Fibroblast of mammary gland (primary cell): ENCODE measurements at regions not wholly inside any gene's neighbourhood (a gene's known extent, or its start where the extent isn't known, plus 50 kb on each side); places are given as distances from the start of the nearest gene placed in this dataset.
"Not testable (repeated sequence)": the region's sequence is repeated elsewhere in the genome, so short reads cannot be mapped to it uniquely, and the experiment has no call there.

ENCODE experiments used
- DNase-seq: peaks from one replicate; pipeline ENCODE4 v3.0.0-alpha.2; 2010; ENCODE audit warnings: low read depth
- H3K4me3 ChIP-seq: 2 replicates; pipeline ENCODE4 v1.5.1; 2011; ENCODE audit warnings: low read depth, mild to moderate bottlenecking, low read length, moderate library complexity; ENCODE audit not compliant: control insufficient read depth
- TF ChIP-seq, protein P1 (sequence below): conservative IDR thresholded peaks from 2 replicates; pipeline ENCODE4 v1.5.1; 2011; ENCODE audit warnings: low read depth, low read length, inconsistent platforms; ENCODE audit not compliant: control insufficient read depth, insufficient read depth

DNA sequence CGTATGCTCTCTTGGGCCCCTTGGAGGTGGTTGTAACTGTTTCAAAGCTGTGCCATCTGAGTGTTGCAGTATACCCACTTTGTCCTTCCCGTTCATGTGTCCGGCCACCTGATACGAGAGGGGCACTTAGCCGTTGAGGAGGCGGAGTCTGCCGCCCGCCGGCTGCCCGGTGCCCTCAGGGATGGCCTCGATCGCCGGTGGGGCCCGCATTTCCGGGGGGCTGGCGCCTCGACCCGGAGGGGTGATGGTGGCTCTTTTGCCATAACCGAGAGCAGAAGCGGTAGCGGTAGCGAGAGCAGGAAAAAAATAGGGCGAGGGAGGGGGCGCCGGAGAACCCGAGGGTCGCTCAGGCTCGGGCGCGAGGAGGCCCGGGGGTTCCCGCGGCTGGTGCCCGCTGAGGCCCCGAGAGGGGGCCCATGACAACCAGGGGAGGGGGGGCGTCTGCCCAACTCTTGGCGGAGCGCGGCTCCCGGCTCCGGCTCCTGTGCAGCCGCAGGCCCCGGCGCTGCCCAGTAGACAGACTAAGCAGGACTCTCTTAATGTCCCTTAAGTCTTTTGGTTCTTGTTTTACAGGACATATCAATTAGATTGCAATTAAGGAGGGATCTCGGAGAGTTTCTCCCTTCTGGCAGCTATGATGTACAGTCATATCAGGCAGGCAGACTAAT, 342.7 kb upstream of the SGCG start:
- H3K4me3 ChIP-seq: no peak overlapping the region
- no peak for DNase-seq
- TF ChIP-seq, protein P1, sequence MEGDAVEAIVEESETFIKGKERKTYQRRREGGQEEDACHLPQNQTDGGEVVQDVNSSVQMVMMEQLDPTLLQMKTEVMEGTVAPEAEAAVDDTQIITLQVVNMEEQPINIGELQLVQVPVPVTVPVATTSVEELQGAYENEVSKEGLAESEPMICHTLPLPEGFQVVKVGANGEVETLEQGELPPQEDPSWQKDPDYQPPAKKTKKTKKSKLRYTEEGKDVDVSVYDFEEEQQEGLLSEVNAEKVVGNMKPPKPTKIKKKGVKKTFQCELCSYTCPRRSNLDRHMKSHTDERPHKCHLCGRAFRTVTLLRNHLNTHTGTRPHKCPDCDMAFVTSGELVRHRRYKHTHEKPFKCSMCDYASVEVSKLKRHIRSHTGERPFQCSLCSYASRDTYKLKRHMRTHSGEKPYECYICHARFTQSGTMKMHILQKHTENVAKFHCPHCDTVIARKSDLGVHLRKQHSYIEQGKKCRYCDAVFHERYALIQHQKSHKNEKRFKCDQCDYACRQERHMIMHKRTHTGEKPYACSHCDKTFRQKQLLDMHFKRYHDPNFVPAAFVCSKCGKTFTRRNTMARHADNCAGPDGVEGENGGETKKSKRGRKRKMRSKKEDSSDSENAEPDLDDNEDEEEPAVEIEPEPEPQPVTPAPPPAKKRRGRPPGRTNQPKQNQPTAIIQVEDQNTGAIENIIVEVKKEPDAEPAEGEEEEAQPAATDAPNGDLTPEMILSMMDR: no peak

DNA sequence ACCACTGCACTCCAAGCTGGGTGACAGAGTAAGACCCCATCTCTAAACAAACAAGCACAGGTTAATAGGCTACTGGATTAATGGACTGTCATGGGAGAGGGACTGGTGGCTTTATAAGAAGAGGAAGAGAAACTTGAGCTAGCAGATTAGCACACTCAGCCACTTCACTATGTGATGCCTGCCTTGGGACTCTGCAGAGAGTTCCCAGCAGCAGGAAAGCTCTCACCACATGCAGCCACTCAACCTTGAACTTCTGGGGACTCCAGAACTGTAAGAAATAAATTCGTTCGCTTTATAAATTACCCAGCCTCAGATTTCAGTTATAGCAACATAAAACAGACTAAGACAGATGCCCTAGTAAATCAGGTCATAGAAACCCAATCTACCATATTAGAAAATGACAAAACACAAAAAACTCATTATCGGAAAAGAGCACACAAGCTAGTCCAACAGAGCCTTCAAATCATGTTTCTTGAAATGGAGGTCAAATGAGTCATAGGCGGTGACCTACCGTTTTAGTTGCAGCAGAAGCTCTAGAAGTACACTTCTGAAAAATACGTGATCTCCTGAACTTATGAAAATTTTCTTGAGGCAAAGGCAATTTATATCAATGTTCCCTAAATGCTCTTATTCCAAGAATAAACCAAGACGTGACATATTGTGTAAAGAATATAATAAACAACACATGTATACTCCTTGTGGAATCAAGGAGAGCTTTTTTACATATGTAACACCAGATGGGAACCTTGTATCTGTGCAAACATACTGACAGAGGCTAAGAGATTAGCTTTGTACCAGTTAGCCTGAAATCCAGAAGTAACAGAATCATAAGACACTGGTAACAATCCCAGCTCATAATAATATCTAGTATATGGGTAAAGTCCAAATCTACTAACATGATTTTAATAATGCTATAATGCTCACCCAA, 340.9 kb upstream of the SGCG start:
- TF ChIP-seq, protein P1: no peak
- DNase-seq: no peak
- no peak overlapping the region for H3K4me3 ChIP-seq

DNA sequence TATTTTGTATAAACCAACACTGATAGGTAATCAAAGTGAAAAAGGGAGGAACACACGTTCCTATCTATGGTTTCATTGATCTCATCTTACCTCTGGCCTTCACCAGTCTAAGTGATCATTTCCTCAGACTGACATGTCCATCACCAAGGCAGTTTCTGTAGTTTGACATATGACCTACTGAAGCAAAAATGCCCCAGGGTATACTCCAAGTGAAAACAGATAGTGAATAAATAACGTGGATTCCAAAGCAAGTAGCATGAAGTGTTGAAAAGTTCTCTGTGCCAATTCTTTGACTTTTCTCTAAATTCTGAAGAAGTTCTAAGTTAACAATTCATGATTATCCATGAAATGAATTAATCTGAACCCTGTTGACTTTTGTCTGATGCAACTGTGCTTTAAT, 334.2 kb upstream of the SGCG start:
- TF ChIP-seq, protein P1: no peak
- no peak for DNase-seq
- H3K4me3 ChIP-seq: no peak overlapping the region

DNA sequence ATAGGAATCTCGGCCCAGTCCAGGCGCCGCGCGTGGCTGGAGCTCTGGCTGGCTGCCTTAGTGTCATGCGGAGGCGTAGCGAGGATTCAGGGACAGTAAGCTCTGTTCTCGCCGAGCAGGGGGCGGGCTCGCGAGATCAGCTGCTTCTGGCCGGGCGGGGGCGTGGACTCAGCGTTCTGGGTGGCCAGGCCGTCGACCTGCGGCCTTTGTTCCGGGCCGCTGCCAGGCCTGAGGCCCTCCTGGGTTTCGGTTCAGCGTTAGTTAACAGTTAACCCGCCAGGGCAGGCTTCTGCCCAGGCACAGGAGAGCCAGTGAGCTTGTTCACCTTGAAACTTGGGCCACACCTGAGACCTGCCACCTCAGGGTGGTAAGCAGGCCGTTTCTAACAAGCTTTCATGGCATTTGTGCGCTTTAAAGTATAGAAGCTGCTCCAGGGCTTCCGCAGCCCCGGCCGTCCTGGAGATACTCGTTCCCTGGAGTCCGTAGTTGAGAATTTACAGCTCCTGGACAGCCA, 332.2 kb upstream of the SGCG start:
- TF ChIP-seq, protein P1: no peak
- no peak overlapping the region for H3K4me3 ChIP-seq
- no peak for DNase-seq

DNA sequence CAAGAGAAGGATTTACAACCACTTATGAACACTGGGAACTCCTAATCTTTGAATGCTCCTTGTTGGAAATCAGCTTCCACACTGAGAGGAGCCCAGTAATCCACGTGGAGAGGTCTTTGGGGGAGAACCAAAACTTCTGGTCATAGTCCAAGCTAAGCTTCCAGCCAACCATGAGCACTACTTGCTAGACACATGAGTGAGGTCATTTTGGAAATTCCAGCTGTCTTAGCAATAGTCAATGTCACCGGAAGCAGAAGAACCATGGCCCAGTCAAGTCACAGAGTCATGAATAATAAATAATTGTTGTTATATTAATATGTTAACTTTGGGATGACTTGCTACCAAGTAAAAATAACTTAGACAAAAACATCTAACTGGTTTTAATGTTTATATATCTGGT, 324.9 kb upstream of the SGCG start:
- no peak for DNase-seq
- TF ChIP-seq, protein P1: no peak
- H3K4me3 ChIP-seq: no peak overlapping the region

DNA sequence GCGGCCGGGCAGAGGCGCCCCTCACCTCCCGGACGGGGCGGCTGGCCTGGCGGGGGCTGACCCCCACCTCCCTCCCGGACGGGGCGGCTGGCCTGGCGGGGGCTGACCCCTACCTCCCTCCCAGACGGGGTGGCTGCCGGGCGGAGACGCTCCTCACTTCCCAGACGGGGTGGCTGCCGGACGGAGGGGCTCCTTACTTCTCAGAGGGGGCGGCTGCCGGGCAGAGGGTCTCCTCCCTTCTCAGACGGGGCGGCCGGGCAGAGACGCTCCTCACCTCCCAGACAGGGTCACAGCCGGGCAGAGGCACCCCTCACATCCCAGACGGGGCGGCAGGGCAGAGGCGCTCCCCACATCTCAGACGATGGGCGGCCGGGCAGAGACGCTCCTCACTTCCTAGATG, 321.8 kb upstream of the SGCG start:
- H3K4me3 ChIP-seq, DNase-seq: not testable (repeated sequence)

DNA sequence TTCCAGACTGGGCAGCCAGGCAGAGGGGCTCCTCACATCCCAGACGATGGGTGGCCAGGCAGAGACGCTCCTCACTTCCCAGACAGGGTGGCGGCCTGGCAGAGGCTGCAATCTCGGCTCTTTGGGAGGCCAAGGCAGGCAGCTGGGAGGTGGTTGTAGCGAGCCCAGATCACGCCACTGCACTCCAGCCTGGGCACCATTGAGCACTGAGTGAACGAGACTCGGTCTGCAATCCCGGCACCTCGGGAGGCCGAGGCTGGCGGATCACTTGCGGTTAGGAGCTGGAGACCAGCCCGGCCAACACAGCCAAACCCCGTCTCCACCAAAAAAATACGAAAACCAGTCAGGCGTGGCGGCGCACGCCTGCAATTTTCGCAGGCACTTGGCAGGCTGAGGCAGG, 321.4 kb upstream of the SGCG start:
- not testable (repeated sequence) for H3K4me3 ChIP-seq, DNase-seq
